H1 (cell line): ENCODE measurements at regions not wholly inside any gene's neighbourhood (a gene's known extent, or its start where the extent isn't known, plus 50 kb on each side); places are given as distances from the start of the nearest gene placed in this dataset.

ENCODE experiments used
- CTCF ChIA-PET: fragments of 300-600 bp; sonication (Branson Sonifier 250); formaldehyde crosslinking; loops from one replicate; lab custom pipeline; 2021; ENCODE audit not compliant: partially characterized antibody; lab: Charles Lee
- POLR2A ChIA-PET: fragments of 300-600 bp; sonication (Branson Sonifier 250); formaldehyde crosslinking; loops from one replicate; lab custom pipeline; 2021; ENCODE audit warnings: inconsistent platforms; ENCODE audit not compliant: partially characterized antibody; lab: Charles Lee
- DNase-seq, 2 experiments: peaks; one replicate each; pipeline versions ENCODE4 v3.0.0 to v3.0.0-alpha.2; 2010 to 2022; ENCODE audit warnings: low spot score in 2 of 2, low read depth in 1 of 2, mixed read lengths in 1 of 2
- FAIRE-seq: peaks from 2 replicates; lab custom pipeline; 2011; peaks lifted over from hg19 to GRCh38; lab: Jason Lieb, UNC
- H2AFZ ChIP-seq: 2 replicates; pipeline ENCODE4 v1.8.1; 2012; ENCODE audit warnings: low read length, inconsistent platforms
- H2AK5ac ChIP-seq: 2 replicates; pipeline ENCODE4 v1.6.1; 2013; ENCODE audit warnings: low read depth, low read length
- H2BK120ac ChIP-seq: replicated peaks from 2 replicates; pipeline ENCODE3; 2013; ENCODE audit warnings: low read depth, low read length, inconsistent platforms
- H2BK12ac ChIP-seq: 2 replicates; pipeline ENCODE4 v1.6.1; 2013; ENCODE audit warnings: low read depth, low read length
- H2BK15ac ChIP-seq: 2 replicates; pipeline ENCODE4 v1.6.1; 2013; ENCODE audit warnings: low read length
- H2BK20ac ChIP-seq: 2 replicates; pipeline ENCODE4 v1.6.1; 2013; ENCODE audit warnings: low read length
- H2BK5ac ChIP-seq: 2 replicates; pipeline ENCODE4 v1.6.1; 2013; ENCODE audit warnings: low read depth, low read length
- H3K14ac ChIP-seq: 2 replicates; pipeline ENCODE4 v1.6.1; 2013; ENCODE audit warnings: inconsistent platforms; ENCODE audit not compliant: insufficient read length
- H3K18ac ChIP-seq: 2 replicates; pipeline ENCODE4 v1.6.1; 2013; ENCODE audit warnings: low read length; ENCODE audit errors: extremely low read depth
- H3K23ac ChIP-seq: 2 replicates; pipeline ENCODE4 v1.6.1; 2013; ENCODE audit warnings: inconsistent platforms; ENCODE audit not compliant: insufficient read length
- H3K23me2 ChIP-seq: 2 replicates; pipeline ENCODE4 v1.6.1; 2013; ENCODE audit warnings: low read depth, low read length
- H3K27ac ChIP-seq: 2 replicates; pipeline ENCODE4 v1.6.1; 2011; ENCODE audit warnings: low read depth, low read length, inconsistent platforms
- H3K27me3 ChIP-seq, 4 experiments: replicated peaks in 1 of 4; 1 replicate in 1 of 4; 2 replicates in 3 of 4; pipeline versions ENCODE4 v1.6.1 to v1.8.1; 2011 to 2013; ENCODE audit warnings: low read length in 3 of 4, mild to moderate bottlenecking in 3 of 4, inconsistent platforms in 2 of 4, mixed read lengths in 2 of 4, moderate library complexity in 1 of 4; ENCODE audit not compliant: control insufficient read depth in 3 of 4, insufficient read depth in 3 of 4; ENCODE audit errors: extremely low read depth in 1 of 4
- H3K36me3 ChIP-seq, 4 experiments: 2 replicates each; pipeline versions ENCODE4 v1.6.1 to v1.8.1; 2011 to 2013; ENCODE audit warnings: mild to moderate bottlenecking in 4 of 4, low read length in 3 of 4, moderate library complexity in 2 of 4, control low read depth in 1 of 4, inconsistent platforms in 1 of 4; ENCODE audit not compliant: insufficient read depth in 4 of 4, control insufficient read depth in 2 of 4
- H3K4ac ChIP-seq: replicated peaks from 2 replicates; pipeline ENCODE3; 2013; ENCODE audit warnings: low read length, low read depth, mixed read lengths, inconsistent platforms; ENCODE audit not compliant: insufficient read length
- H3K4me1 ChIP-seq, 4 experiments: replicated peaks in 1 of 4; 1 replicate in 1 of 4; 2 replicates in 3 of 4; pipeline versions ENCODE4 v1.6.1 to v1.8.1; 2011 to 2013; ENCODE audit warnings: low read length in 3 of 4, inconsistent platforms in 2 of 4, mixed read lengths in 1 of 4; ENCODE audit not compliant: insufficient read depth in 4 of 4, control insufficient read depth in 3 of 4
- H3K4me2 ChIP-seq, 2 experiments: 2 replicates each; pipeline versions ENCODE4 v1.6.1 to v1.8.1; 2011 to 2013; ENCODE audit warnings: low read depth in 2 of 2, low read length in 2 of 2, control low read depth in 1 of 2, inconsistent platforms in 1 of 2, mild to moderate bottlenecking in 1 of 2; ENCODE audit not compliant: insufficient read depth in 1 of 2
- H3K4me3 ChIP-seq, 4 experiments: fragments of 200-600, 300-600 bp in 1 of 4; sonication (generic), shearing (Covaris generic), sonication (Bioruptor Twin) in 1 of 4; 2 replicates each; pipeline versions ENCODE4 v1.5.1 to v1.8.1; 2011 to 2016; ENCODE audit warnings: low read length in 4 of 4, low read depth in 3 of 4, control low read depth in 2 of 4, inconsistent platforms in 2 of 4, mild to moderate bottlenecking in 2 of 4, mixed read lengths in 1 of 4, moderate library complexity in 1 of 4; ENCODE audit not compliant: insufficient read depth in 2 of 4; ENCODE audit errors: extremely low read depth in 1 of 4
- H3K56ac ChIP-seq: replicated peaks from 2 replicates; pipeline ENCODE3; 2013; ENCODE audit warnings: low read depth, mild to moderate bottlenecking, mixed read lengths, low read length, inconsistent platforms; ENCODE audit not compliant: insufficient read length
- H3K79me1 ChIP-seq: 2 replicates; pipeline ENCODE4 v1.6.1; 2013; ENCODE audit warnings: low read depth, low read length, control low read depth
- H3K79me2 ChIP-seq, 2 experiments: 2 replicates each; pipeline versions ENCODE4 v1.6.1 to v1.8.1; 2012 to 2013; ENCODE audit warnings: low read length in 2 of 2, mild to moderate bottlenecking in 2 of 2, inconsistent platforms in 1 of 2; ENCODE audit not compliant: insufficient read depth in 2 of 2, control insufficient read depth in 1 of 2
- H3K9ac ChIP-seq, 4 experiments: replicated peaks in 1 of 4; 1 replicate in 1 of 4; 2 replicates in 3 of 4; pipeline versions ENCODE4 v1.6.1 to v1.8.1; 2011 to 2013; ENCODE audit warnings: low read depth in 3 of 4, low read length in 3 of 4, control low read depth in 2 of 4, mild to moderate bottlenecking in 2 of 4, moderate library complexity in 2 of 4, inconsistent platforms in 1 of 4; ENCODE audit errors: extremely low read depth in 1 of 4
- H3K9me3 ChIP-seq, 2 experiments: 2 replicates each; pipeline versions ENCODE4 v1.6.1 to v1.8.1; 2012 to 2013; ENCODE audit warnings: mild to moderate bottlenecking in 2 of 2, moderate library complexity in 2 of 2, control low read depth in 1 of 2, inconsistent platforms in 1 of 2, low read depth in 1 of 2, low read length in 1 of 2, mixed read lengths in 1 of 2; ENCODE audit not compliant: insufficient read depth in 2 of 2
- H4K20me1 ChIP-seq, 2 experiments: replicated peaks in 1 of 2; 2 replicates each; pipeline versions ENCODE3 to v1.8.1; 2011 to 2013; ENCODE audit warnings: inconsistent platforms in 2 of 2, low read length in 2 of 2, mild to moderate bottlenecking in 1 of 2; ENCODE audit not compliant: insufficient read depth in 2 of 2, control insufficient read depth in 1 of 2
- H4K5ac ChIP-seq: 2 replicates; pipeline ENCODE4 v1.6.1; 2013; ENCODE audit warnings: low read length, low read depth, mixed read lengths, inconsistent platforms; ENCODE audit not compliant: insufficient read length
- H4K8ac ChIP-seq: 2 replicates; pipeline ENCODE4 v1.8.0; 2013; ENCODE audit warnings: mild to moderate bottlenecking, moderate library complexity, low read length, inconsistent platforms; ENCODE audit not compliant: insufficient read depth; ENCODE audit errors: extremely low read depth
- H4K91ac ChIP-seq: replicated peaks from 2 replicates; pipeline ENCODE3; 2013; ENCODE audit warnings: low read length, mixed read lengths, inconsistent platforms; ENCODE audit not compliant: insufficient read length
- CBX5 ChIP-seq: fragments of 300-800, 300-1000 bp; sonication (generic); IDR thresholded peaks from 2 replicates; pipeline ENCODE4 v1.7.1; 2016; ENCODE audit warnings: antibody characterized with exemption, low read length, low read depth
- CEBPB ChIP-seq: IDR thresholded peaks from 2 replicates; pipeline ENCODE4 v1.6.1; 2012; ENCODE audit warnings: low read depth, low read length
- CHD2 ChIP-seq: IDR thresholded peaks from 2 replicates; pipeline ENCODE4 v1.6.1; 2012; ENCODE audit warnings: low read length, improper control_type of control experiment
- KDM4A ChIP-seq: IDR thresholded peaks from one replicate; pipeline ENCODE4 v1.7.1; 2012; ENCODE audit warnings: low read depth, mild to moderate bottlenecking, moderate library complexity, low read length, inconsistent platforms; ENCODE audit not compliant: severe bottlenecking
- NRF1 ChIP-seq: IDR thresholded peaks from 2 replicates; pipeline ENCODE4 v1.6.1; 2011; ENCODE audit warnings: mild to moderate bottlenecking, low read depth, low read length, improper control_type of control experiment
- PHF8 ChIP-seq: fragments of 200-600 bp; sonication (generic); conservative IDR thresholded peaks from 2 replicates; pipeline ENCODE4 v1.7.1; 2012; ENCODE audit warnings: low read depth, mild to moderate bottlenecking, inconsistent platforms, low read length, moderate library complexity
- TBP ChIP-seq: IDR thresholded peaks from 2 replicates; pipeline ENCODE4 v1.6.1; 2011; ENCODE audit warnings: low read depth, low read length, improper control_type of control experiment
- USF2 ChIP-seq: IDR thresholded peaks from 2 replicates; pipeline ENCODE4 v1.6.1; 2011; ENCODE audit warnings: low read length, improper control_type of control experiment
- WGBS, 2 experiments: shearing (Covaris generic) in 1 of 2; methylation state at CpG; one replicate each; pipeline versions ENCODE4 v1.1.6 to v1.1.7; 2013 to 2015; ENCODE audit warnings: low lambda C conversion rate in 2 of 2, mixed read lengths in 2 of 2, inconsistent platforms in 1 of 2, low coverage in 1 of 2, missing lambda C conversion rate in 1 of 2; ENCODE audit not compliant: insufficient replicate concordance in 2 of 2, insufficient coverage in 1 of 2, insufficient read length in 1 of 2; ENCODE audit errors: extremely low coverage in 1 of 2, missing lambda C conversion rate in 1 of 2; 5-methylcytosine and 5-hydroxymethylcytosine counted together

- H2BK5ac ChIP-seq, result no peak overlapping the region
- H4K91ac ChIP-seq, result no peak overlapping the region
- FAIRE-seq (no peak), DNase-seq (no peak)
- no peak overlapping the region for H2BK20ac ChIP-seq
- H3K4me1 ChIP-seq, result no peaks in the 10 kb centered on the region; a peak in 3 of 7 replicates
- no peak overlapping the region for H3K4me2 ChIP-seq
- no peak overlapping the region for H2BK12ac ChIP-seq
- H3K56ac ChIP-seq, result no peak overlapping the region
- H3K14ac ChIP-seq, result no peak overlapping the region
- H3K23ac ChIP-seq, result no peak overlapping the region
- H4K5ac ChIP-seq, result no peak overlapping the region
- H3K79me2 ChIP-seq, result no peaks in the 10 kb centered on the region
- H3K79me1 ChIP-seq, result no peaks in the 10 kb centered on the region
- H4K20me1 ChIP-seq, result no peaks in the 10 kb centered on the region
- H2AK5ac ChIP-seq, result no peak overlapping the region
- TF ChIP-seq TBP, result no peak
- TF ChIP-seq CBX5, result no peak
- TF ChIP-seq PHF8, result no peak
- no peak for TF ChIP-seq USF2
- no peak for TF ChIP-seq CHD2
- no peak for TF ChIP-seq KDM4A
- no peak for TF ChIP-seq CEBPB
- no peak for TF ChIP-seq NRF1
- H2BK15ac ChIP-seq, result no peak overlapping the region
- H3K36me3 ChIP-seq, result no peaks in the 10 kb centered on the region
- ChIA-PET CTCF (interaction anchor here (0.6 to 1.7 kb wide), 7 partner anchors 18 to 142 kb away, joined by 3 to 6 read pairs (median 3); no protein-coding TSS in a partner anchor), POLR2A (interaction anchor here (0.6 kb wide), 1 partner anchor 96 kb away, joined by 3 read pairs; no protein-coding TSS in a partner anchor)
- no peak overlapping the region for H2AFZ ChIP-seq
- H3K4me3 ChIP-seq, result no peak overlapping the region
- H4K8ac ChIP-seq, result no peak overlapping the region
- no peak overlapping the region for H3K27ac ChIP-seq
- H3K9me3 ChIP-seq, result no peaks in the 10 kb centered on the region
- no peak overlapping the region for H3K9ac ChIP-seq
- H3K27me3 ChIP-seq, result no peaks in the 10 kb centered on the region
- no peak overlapping the region for H3K18ac ChIP-seq
- no peak overlapping the region for H3K4ac ChIP-seq
- WGBS, 2 experiments, result 91% methylated on average over 9 of the region's 9 CpGs; no CpG with 5 or more reads in 1 of the 2 experiments
- no peaks in the 10 kb centered on the region for H3K23me2 ChIP-seq
- H2BK120ac ChIP-seq, result no peak overlapping the region
Observed at GRCh38 chr22:35478633-35479107, 62.0 kb upstream of the RASD2 start.
